GM20000 (cell line): ENCODE measurements at regions not wholly inside any gene's neighbourhood (a gene's known extent, or its start where the extent isn't known, plus 50 kb on each side); places are given as distances from the start of the nearest gene placed in this dataset.

ENCODE experiments used
- DNase-seq: peaks from one replicate; pipeline ENCODE4 v3.0.0; 2012; ENCODE audit warnings: low spot score
- CTCF ChIP-seq: IDR thresholded peaks from 2 replicates; pipeline ENCODE4 v1.5.1; 2012; ENCODE audit warnings: mild to moderate bottlenecking, control low read depth; ENCODE audit errors: extremely low read depth, missing control alignments

- TF ChIP-seq CTCF: no peak
- no peak for DNase-seq
Observed at GRCh38 chr3:3745693-3746092, 53.5 kb upstream of the LRRN1 start.

- DNase-seq: no peak
- TF ChIP-seq CTCF: no peak
Observed at GRCh38 chr3:3744826-3745225, 54.4 kb upstream of the LRRN1 start.

- no peak for DNase-seq
- no peak for TF ChIP-seq CTCF
Observed at GRCh38 chr3:3743754-3744153, 55.5 kb upstream of the LRRN1 start.

GRCh38 chr3:3740061-3740460, 59.2 kb upstream of the LRRN1 start:
- no peak for DNase-seq
- TF ChIP-seq CTCF: no peak

- no peak for TF ChIP-seq CTCF
- no peak for DNase-seq
Observed at GRCh38 chr3:3739330-3740060, 59.7 kb upstream of the LRRN1 start.

- no peak for DNase-seq
- TF ChIP-seq CTCF: no peak
Observed at GRCh38 chr3:3737531-3737930, 61.7 kb upstream of the LRRN1 start.

- no peak for DNase-seq
- TF ChIP-seq CTCF: no peak
Observed at GRCh38 chr3:3735919-3736318, 63.3 kb upstream of the LRRN1 start.
